NB4 (cell line): ENCODE measurements at regions not wholly inside any gene's neighbourhood (a gene's known extent, or its start where the extent isn't known, plus 50 kb on each side); places are given as distances from the start of the nearest gene placed in this dataset.

Experiments
- POLR2A ChIP-seq: IDR thresholded peaks from 2 replicates; pipeline ENCODE4 v1.6.1; 2011; ENCODE audit warnings: mild to moderate bottlenecking; ENCODE audit not compliant: insufficient read length; ENCODE audit errors: extremely low read depth
- TF ChIP-seq, protein P1 (sequence below): IDR thresholded peaks from one replicate; pipeline ENCODE4 v1.5.1; 2012; ENCODE audit warnings: low read depth, low read length

DNA sequence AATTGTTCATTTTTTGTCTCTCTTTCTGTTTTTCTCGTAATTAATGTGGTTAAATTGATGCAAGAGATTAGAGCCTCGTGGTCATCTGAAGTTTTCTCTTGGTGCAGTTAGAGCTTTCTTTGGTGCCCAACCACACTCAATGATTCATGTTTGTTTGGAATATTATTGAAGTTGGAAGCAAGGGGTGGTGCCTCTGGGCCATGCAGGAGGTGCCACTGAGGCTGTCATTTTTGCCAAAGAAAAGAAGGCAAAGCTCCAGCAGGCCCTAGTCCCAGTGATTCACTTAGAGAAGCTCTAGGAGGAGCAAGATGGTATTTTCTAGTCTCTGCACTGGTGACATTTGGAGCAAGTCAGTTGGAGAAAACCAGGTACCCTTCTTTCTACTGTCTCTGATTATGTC is 144.5 kb upstream of the RALGAPA2 start:
- TF ChIP-seq, protein P1, sequence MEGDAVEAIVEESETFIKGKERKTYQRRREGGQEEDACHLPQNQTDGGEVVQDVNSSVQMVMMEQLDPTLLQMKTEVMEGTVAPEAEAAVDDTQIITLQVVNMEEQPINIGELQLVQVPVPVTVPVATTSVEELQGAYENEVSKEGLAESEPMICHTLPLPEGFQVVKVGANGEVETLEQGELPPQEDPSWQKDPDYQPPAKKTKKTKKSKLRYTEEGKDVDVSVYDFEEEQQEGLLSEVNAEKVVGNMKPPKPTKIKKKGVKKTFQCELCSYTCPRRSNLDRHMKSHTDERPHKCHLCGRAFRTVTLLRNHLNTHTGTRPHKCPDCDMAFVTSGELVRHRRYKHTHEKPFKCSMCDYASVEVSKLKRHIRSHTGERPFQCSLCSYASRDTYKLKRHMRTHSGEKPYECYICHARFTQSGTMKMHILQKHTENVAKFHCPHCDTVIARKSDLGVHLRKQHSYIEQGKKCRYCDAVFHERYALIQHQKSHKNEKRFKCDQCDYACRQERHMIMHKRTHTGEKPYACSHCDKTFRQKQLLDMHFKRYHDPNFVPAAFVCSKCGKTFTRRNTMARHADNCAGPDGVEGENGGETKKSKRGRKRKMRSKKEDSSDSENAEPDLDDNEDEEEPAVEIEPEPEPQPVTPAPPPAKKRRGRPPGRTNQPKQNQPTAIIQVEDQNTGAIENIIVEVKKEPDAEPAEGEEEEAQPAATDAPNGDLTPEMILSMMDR: no peak
- TF ChIP-seq POLR2A: no peak
